Erythroblast (primary cell): ENCODE measurements at regions not wholly inside any gene's neighbourhood (a gene's known extent, or its start where the extent isn't known, plus 50 kb on each side); places are given as distances from the start of the nearest gene placed in this dataset.

ENCODE experiments used
- GATA1 ChIP-seq: IDR thresholded peaks from 2 replicates; pipeline ENCODE4 v1.6.1; 2011; ENCODE audit warnings: low read depth, mild to moderate bottlenecking, control low read depth, low read length, moderate library complexity
- POLR2A ChIP-seq: IDR thresholded peaks from 2 replicates; pipeline ENCODE4 v1.6.1; 2011; ENCODE audit warnings: mild to moderate bottlenecking, low read length

- no peak for TF ChIP-seq POLR2A
- TF ChIP-seq GATA1 = no peak
Measured at GRCh38 chr6:140281767-140282166, 907.3 kb upstream of the CITED2 start.
